LNCaP clone FGC (cell line): ENCODE measurements at regions not wholly inside any gene's neighbourhood (a gene's known extent, or its start where the extent isn't known, plus 50 kb on each side); places are given as distances from the start of the nearest gene placed in this dataset.

Experiments used
- DNase-seq: peaks from one replicate; pipeline ENCODE4 v3.0.0-alpha.2; 2011; ENCODE audit warnings: low read depth
- H3K4me3 ChIP-seq: 2 replicates; pipeline ENCODE4 v1.5.1; 2011; ENCODE audit warnings: mild to moderate bottlenecking, low read depth, low read length, control low read depth
- TF ChIP-seq, protein P1 (sequence below): IDR thresholded peaks from 2 replicates; pipeline ENCODE4 v1.5.1; 2012; ENCODE audit warnings: mild to moderate bottlenecking; ENCODE audit not compliant: control insufficient read depth, insufficient read depth; ENCODE audit errors: extremely low read depth

DNA sequence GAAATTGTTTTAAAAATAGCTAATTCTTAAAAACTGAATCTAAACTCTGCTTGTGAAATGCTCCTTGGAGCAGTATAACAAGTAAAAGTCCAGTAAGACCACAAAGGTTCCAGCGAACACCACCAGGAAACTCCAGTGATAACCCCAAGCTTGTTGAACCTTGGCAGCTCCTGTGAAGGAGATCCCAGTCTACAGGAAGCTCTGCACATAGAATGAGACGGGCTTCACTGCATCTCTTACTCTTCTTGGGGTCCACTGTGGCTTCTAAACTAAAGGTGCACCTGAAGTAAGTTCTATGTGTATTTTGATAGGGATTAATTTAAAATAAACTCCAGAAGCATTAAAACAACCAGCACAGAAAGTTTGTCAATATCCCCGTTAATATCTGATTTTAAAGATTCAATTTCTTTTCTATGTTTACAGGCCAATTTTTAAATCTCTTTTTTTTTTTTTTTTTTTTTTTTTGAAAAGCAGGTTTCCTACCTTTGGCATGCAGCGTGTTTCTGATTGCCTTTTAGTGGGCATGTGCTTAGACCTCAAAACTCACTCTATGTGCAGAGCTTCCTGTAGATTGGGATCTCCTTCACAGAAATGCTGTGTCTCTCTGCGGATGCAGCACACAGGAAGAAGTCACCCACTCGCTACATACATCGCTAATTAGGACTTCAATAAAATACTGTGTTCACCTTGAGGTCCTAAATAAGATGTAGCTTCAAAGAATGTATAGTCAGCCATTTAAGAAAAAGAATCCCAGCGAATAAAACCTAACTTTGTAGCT, 508.5 kb downstream of the KLF12 start:
- TF ChIP-seq, protein P1, sequence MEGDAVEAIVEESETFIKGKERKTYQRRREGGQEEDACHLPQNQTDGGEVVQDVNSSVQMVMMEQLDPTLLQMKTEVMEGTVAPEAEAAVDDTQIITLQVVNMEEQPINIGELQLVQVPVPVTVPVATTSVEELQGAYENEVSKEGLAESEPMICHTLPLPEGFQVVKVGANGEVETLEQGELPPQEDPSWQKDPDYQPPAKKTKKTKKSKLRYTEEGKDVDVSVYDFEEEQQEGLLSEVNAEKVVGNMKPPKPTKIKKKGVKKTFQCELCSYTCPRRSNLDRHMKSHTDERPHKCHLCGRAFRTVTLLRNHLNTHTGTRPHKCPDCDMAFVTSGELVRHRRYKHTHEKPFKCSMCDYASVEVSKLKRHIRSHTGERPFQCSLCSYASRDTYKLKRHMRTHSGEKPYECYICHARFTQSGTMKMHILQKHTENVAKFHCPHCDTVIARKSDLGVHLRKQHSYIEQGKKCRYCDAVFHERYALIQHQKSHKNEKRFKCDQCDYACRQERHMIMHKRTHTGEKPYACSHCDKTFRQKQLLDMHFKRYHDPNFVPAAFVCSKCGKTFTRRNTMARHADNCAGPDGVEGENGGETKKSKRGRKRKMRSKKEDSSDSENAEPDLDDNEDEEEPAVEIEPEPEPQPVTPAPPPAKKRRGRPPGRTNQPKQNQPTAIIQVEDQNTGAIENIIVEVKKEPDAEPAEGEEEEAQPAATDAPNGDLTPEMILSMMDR: no peak
- no peak for DNase-seq
- no peak overlapping the region for H3K4me3 ChIP-seq

GRCh38 chr13:73623281-73623680, 510.9 kb downstream of the KLF12 start:
- no peak overlapping the region for H3K4me3 ChIP-seq
- TF ChIP-seq, protein P1: no peak
- no peak for DNase-seq

DNA sequence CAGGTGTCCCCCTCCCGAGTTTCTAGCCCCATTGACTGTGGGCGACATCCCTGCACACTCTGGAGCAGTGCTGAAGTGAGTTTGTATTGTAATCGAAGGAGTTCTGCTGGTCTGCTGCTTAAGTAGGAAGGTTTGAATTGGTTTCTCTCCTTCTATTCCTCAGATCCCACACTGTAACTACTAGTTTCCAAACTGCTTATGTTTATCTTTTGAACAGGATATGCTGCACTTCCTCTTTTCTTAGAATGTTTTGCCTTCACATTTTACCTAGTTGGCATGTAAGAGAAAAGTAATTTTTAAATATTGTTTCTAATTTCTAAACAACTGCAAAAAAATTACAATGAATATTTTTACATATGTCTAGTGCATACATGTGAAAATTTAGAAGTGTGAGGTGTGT, 511.8 kb downstream of the KLF12 start:
- DNase-seq: no peak
- H3K4me3 ChIP-seq: no peak overlapping the region
- TF ChIP-seq, protein P1: no peak

DNA sequence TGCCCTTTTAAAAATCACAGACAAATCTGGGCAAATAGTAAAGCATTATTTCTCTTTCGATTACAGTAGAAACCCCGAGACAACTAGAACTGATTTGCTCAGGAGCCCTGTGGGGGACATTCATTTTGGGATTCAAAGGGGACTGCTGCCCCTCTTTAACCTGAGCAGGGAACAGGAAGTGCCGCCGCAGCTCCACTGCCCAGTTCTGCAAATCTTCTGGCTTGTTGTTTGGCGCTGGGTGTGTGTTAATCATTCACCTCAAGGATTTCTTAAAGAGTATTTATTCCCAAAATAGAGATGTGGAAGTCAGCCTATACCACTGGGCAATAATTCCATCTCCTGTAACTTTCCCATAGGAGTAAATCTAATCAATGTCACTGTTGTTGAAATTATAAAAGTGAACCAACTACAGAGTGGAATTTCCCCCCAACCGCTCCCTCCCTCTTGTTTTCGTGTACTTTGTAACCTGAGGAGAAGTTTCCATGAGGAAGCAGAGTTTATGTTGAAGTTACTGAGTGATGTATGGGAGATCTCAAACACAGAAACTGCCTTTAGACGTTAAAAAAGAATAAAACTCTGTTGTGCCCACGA, 515.8 kb downstream of the KLF12 start:
- TF ChIP-seq, protein P1: no peak
- no peak for DNase-seq
- H3K4me3 ChIP-seq: no peak overlapping the region

DNA sequence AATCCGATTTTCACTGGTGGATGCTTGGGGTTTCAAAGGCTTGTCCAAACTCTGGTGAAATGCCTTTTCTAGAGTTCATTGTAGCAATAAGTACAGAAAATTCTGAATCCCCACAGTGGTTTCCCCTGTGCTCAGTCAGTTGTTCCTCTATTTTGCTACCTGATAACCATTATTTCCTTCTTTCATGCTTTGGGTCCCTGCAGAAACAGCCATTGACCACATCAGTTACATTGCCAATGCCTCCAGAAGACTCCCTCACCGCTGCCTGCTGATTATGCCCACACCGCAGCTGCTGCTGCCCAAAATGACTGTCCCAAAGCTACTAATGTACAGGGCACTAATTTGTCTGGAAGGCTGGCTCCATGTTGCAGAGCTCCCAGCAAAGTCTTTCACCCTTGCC, 517.3 kb downstream of the KLF12 start:
- TF ChIP-seq, protein P1: no peak
- no peak overlapping the region for H3K4me3 ChIP-seq
- no peak for DNase-seq

GRCh38 chr13:73610799-73611592, 523.2 kb downstream of the KLF12 start:
- DNase-seq: no peak
- TF ChIP-seq, protein P1: no peak

More at GRCh38 chr13:73610799-73611592, 523.2 kb downstream of the KLF12 start:
- no peak overlapping the region for H3K4me3 ChIP-seq
